OCI-LY3 (cell line): ENCODE measurements at regions not wholly inside any gene's neighbourhood (a gene's known extent, or its start where the extent isn't known, plus 50 kb on each side); places are given as distances from the start of the nearest gene placed in this dataset.

Experiments used
- H2AFZ ChIP-seq: fragments of 200-600, 300-600 bp; shearing (Covaris generic); 2 replicates; pipeline ENCODE4 v1.6.0; 2014; ENCODE audit warnings: antibody characterized with exemption, low read depth, low read length
- H3K27ac ChIP-seq: fragments of 200-600, 300-600 bp; sonication (generic); 2 replicates; pipeline ENCODE4 v1.5.1; 2014; ENCODE audit warnings: mild to moderate bottlenecking, low read length, moderate library complexity, mixed read lengths
- H3K27me3 ChIP-seq: fragments of 200-600, 300-600 bp; sonication (generic); 2 replicates; pipeline ENCODE4 v1.6.1; 2014; ENCODE audit warnings: low read depth, low read length, mixed read lengths
- H3K36me3 ChIP-seq: fragments of 200-600, 300-600 bp; sonication (generic); replicated peaks from 2 replicates; pipeline ENCODE3; 2014; ENCODE audit warnings: low read depth, low read length, mixed read lengths
- H3K4me1 ChIP-seq: fragments of 300-600, 200-600 bp; sonication (generic); 2 replicates; pipeline ENCODE4 v1.6.1; 2014; ENCODE audit warnings: low read length, mixed read lengths
- H3K4me2 ChIP-seq: fragments of 200-600, 300-600 bp; sonication (generic); 2 replicates; pipeline ENCODE4 v1.6.1; 2014; ENCODE audit warnings: low read length, mixed read lengths
- H3K4me3 ChIP-seq: fragments of 300-600, 200-600 bp; sonication (generic); 2 replicates; pipeline ENCODE4 v1.5.1; 2014; ENCODE audit warnings: antibody characterized with exemption, mild to moderate bottlenecking, low read length, moderate library complexity
- H3K79me2 ChIP-seq: fragments of 300-600, 200-600 bp; shearing (Covaris generic); 2 replicates; pipeline ENCODE4 v1.6.1; 2014; ENCODE audit warnings: mild to moderate bottlenecking, low read length, mixed read lengths
- H3K9ac ChIP-seq: fragments of 300-600, 200-600 bp; shearing (Covaris generic); 2 replicates; pipeline ENCODE4 v1.6.0; 2014; ENCODE audit warnings: mild to moderate bottlenecking, low read length, moderate library complexity
- H3K9me3 ChIP-seq: fragments of 200-600, 300-600 bp; shearing (Covaris generic); 2 replicates; pipeline ENCODE4 v1.6.1; 2014; ENCODE audit warnings: low read length, mixed read lengths; ENCODE audit not compliant: insufficient read depth
- H4K20me1 ChIP-seq: fragments of 200-600, 300-600 bp; sonication (generic); 2 replicates; pipeline ENCODE4 v1.6.1; 2016; ENCODE audit warnings: low read length, mixed read lengths; ENCODE audit not compliant: insufficient read depth
- EZH2phosphoT487 ChIP-seq: fragments of 200-600 bp; shearing (Covaris generic); IDR thresholded peaks from 2 replicates; pipeline ENCODE4 v1.6.1; 2018; ENCODE audit warnings: antibody characterized with exemption, mixed run types, low read depth
- TF ChIP-seq, protein P1 (sequence below): fragments of 200-600, 300-600 bp; sonication (generic); IDR thresholded peaks from 2 replicates; pipeline ENCODE4 v1.5.1; 2014; ENCODE audit warnings: antibody characterized with exemption, low read length, low read depth

- H3K9ac ChIP-seq = no peak overlapping the region
- no peak overlapping the region for H3K4me3 ChIP-seq
- no peaks in the 10 kb centered on the region for H4K20me1 ChIP-seq
- H3K27me3 ChIP-seq = peaks cover 20% of the 10 kb centered on the region; the same call in 1 of the 2 replicates
- H3K4me2 ChIP-seq = no peak overlapping the region
- TF ChIP-seq, protein P1, sequence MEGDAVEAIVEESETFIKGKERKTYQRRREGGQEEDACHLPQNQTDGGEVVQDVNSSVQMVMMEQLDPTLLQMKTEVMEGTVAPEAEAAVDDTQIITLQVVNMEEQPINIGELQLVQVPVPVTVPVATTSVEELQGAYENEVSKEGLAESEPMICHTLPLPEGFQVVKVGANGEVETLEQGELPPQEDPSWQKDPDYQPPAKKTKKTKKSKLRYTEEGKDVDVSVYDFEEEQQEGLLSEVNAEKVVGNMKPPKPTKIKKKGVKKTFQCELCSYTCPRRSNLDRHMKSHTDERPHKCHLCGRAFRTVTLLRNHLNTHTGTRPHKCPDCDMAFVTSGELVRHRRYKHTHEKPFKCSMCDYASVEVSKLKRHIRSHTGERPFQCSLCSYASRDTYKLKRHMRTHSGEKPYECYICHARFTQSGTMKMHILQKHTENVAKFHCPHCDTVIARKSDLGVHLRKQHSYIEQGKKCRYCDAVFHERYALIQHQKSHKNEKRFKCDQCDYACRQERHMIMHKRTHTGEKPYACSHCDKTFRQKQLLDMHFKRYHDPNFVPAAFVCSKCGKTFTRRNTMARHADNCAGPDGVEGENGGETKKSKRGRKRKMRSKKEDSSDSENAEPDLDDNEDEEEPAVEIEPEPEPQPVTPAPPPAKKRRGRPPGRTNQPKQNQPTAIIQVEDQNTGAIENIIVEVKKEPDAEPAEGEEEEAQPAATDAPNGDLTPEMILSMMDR = no peak
- TF ChIP-seq EZH2phosphoT487 = no peak
- no peak overlapping the region for H2AFZ ChIP-seq
- no peaks in the 10 kb centered on the region for H3K36me3 ChIP-seq
- H3K79me2 ChIP-seq = no peaks in the 10 kb centered on the region
- H3K9me3 ChIP-seq = no peaks in the 10 kb centered on the region
- no peak overlapping the region for H3K27ac ChIP-seq
- H3K4me1 ChIP-seq = peaks cover 39% of the 10 kb centered on the region
These were observed 55.9 kb upstream of the MTAP start for GRCh38 chr9:21746550-21746949.

GRCh38 chr9:21747175-21747574 is 55.3 kb upstream of the MTAP start:
- Histone ChIP-seq H3K79me2 (no peaks in the 10 kb centered on the region), H3K4me1 (peaks cover 32% of the 10 kb centered on the region), H3K9me3 (no peaks in the 10 kb centered on the region), H3K4me2 (no peak overlapping the region), H3K4me3 (no peak overlapping the region), H2AFZ (no peak overlapping the region), H3K9ac (no peak overlapping the region), H3K27me3 (peaks cover 20% of the 10 kb centered on the region; the same call in 1 of the 2 replicates), H3K27ac (no peak overlapping the region), H3K36me3 (no peaks in the 10 kb centered on the region), H4K20me1 (no peaks in the 10 kb centered on the region)
- TF ChIP-seq, protein P1 = no peak
- no peak for TF ChIP-seq EZH2phosphoT487

DNA sequence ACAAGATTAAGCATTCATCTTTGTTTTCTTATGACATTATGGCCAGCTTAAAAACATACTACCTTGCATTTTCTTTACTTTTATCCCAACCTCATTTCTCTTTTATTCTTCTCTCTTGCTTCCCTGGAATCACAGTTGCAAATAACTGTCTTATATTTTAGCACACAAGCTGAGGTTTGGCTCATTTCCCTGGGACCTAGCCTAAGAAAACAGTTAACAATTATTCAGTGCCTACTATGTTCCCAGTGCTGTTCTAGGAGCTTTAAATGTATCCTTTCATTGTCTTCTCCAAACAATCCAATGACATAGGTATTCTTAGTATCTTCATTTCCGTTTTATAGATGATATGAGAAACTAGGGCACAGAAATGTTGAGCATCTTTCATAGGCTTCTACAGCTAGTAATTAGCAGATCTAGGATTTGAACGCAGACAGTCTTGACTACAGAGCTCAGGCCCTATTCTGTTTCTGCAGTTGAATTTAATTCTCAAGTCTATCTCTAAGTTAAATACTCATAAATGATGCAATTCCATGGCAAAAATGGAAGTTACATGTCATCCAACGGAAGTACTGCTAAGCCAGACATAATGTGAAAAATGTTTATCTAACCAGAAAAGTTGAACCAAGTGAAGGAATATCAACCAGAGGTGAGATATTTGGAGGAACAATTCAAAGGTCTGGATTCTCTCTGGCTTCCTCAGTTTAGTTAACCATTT is 52.3 kb upstream of the MTAP start:
- TF ChIP-seq EZH2phosphoT487 = no peak
- TF ChIP-seq, protein P1 = no peak

DNA sequence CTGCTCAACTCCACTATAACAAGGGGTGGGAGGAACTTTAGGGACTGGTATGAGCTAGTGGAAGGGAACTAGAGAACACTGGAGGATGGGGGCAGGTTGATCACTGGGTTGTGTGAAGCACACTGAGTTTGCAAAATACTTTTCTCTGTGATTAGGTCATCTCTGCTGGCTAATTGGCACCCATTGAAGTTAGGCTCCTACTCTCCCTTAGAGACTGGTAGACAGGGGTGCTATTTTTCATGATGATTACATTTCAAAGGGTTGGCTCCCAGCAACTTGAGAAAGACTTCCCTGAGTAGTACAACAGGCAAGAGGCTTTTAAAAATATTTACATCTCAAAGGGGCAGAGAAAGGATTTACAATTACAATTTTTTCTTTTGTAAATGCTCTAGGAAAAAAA is 50.4 kb upstream of the MTAP start:
- Histone ChIP-seq H3K27me3 (peaks cover 34% of the 10 kb centered on the region; the same call in 1 of the 2 replicates), H3K4me3 (no peak overlapping the region), H3K9ac (no peak overlapping the region), H3K9me3 (no peaks in the 10 kb centered on the region), H3K27ac (no peak overlapping the region), H3K79me2 (no peaks in the 10 kb centered on the region), H3K4me1 (no peaks in the 10 kb centered on the region), H3K36me3 (no peaks in the 10 kb centered on the region), H3K4me2 (no peak overlapping the region), H2AFZ (no peak overlapping the region), H4K20me1 (no peaks in the 10 kb centered on the region)
- TF ChIP-seq, protein P1 = no peak
- no peak for TF ChIP-seq EZH2phosphoT487

More for the DNA sequence above, 52.3 kb upstream of the MTAP start:
- no peak overlapping the region for H3K9ac ChIP-seq
- no peak overlapping the region for H3K4me2 ChIP-seq
- peaks cover 2% of the 10 kb centered on the region for H3K4me1 ChIP-seq
- no peaks in the 10 kb centered on the region for H4K20me1 ChIP-seq
- H3K36me3 ChIP-seq = no peaks in the 10 kb centered on the region
- H3K27ac ChIP-seq = no peak overlapping the region
- H3K9me3 ChIP-seq = no peaks in the 10 kb centered on the region
- peaks cover 33% of the 10 kb centered on the region; the same call in 1 of the 2 replicates for H3K27me3 ChIP-seq
- no peak overlapping the region for H3K4me3 ChIP-seq
- H2AFZ ChIP-seq = no peak overlapping the region
- no peaks in the 10 kb centered on the region for H3K79me2 ChIP-seq
